ENCODE measurements at regions not wholly inside any gene's neighbourhood (a gene's known extent, or its start where the extent isn't known, plus 50 kb on each side); places are given as distances from the start of the nearest gene placed in this dataset.

GRCh38 chr14:85336257-85336656, 193.7 kb upstream of the FLRT2 start:
- CTCF ChIA-PET: no interaction called here

GRCh38 chr14:85336817-85337216, 193.1 kb upstream of the FLRT2 start:
- no peaks in the 10 kb centered on the region for H4K20me1 ChIP-seq (replicated peaks; ENCODE audit: control insufficient read depth, extremely low read depth, insufficient read depth, low read length)
- intact Hi-C loops (cut with micrococcal nuclease): loop anchor here (1.0 to 10.0 kb wide), 4 partner anchors 135 to 1332 kb away; no protein-coding TSS in a partner anchor
- H3K27ac ChIP-seq (ENCODE audit: insufficient read depth, low read depth, low read length): peak overlapping the region; percentile 15
- POLR2A ChIA-PET: no interaction called here
- H3K79me2 ChIP-seq (ENCODE audit: control insufficient read depth, insufficient read depth, low read length): no peaks in the 10 kb centered on the region
- H3K9me1 ChIP-seq (replicated peaks; ENCODE audit: control insufficient read depth, extremely low read depth, insufficient read depth, low read length): no peaks in the 10 kb centered on the region
- FAIRE-seq: peak; percentile 70
- peak overlapping the region; percentile 15 for H2AFZ ChIP-seq (ENCODE audit: low read depth, low read length)
- DNase-seq (ENCODE audit: low read depth, low spot score): peak; percentile 97
- dilution Hi-C loops (cut with MboI; ENCODE audit: extremely low pct_ligation_motif_present, low sequenced_read_pairs): no loop called here
- H3K27me3 ChIP-seq (ENCODE audit: control insufficient read depth in 2 of 2, insufficient read depth in 2 of 2, low read length in 2 of 2): no peaks in the 10 kb centered on the region
- H3K9me3 ChIP-seq (replicated peaks; ENCODE audit: control insufficient read depth, insufficient read depth, low read length): no peaks in the 10 kb centered on the region
- H3K4me1 ChIP-seq (ENCODE audit: control insufficient read depth, extremely low read depth, insufficient read depth, low read length): peaks cover 14% of the 10 kb centered on the region
- peak overlapping the region; percentile 52 for H3K4me2 ChIP-seq (ENCODE audit: insufficient read depth, low read length)
- H3K36me3 ChIP-seq (ENCODE audit: control insufficient read depth in 2 of 2, extremely low read depth in 1 of 2, insufficient read depth in 2 of 2, low read length in 2 of 2): no peaks in the 10 kb centered on the region
- no TSS peak for BruUV-seq (replicated peaks)
- CTCF ChIA-PET: interaction anchor here (0.5 kb wide), 1 partner anchor 199 kb away, joined by 3 read pairs; no protein-coding TSS in a partner anchor
- H3K4me3 ChIP-seq (replicated peaks in 1 of 3; ENCODE audit: insufficient read depth in 1 of 3, low read depth in 1 of 3, low read length in 3 of 3): no peak overlapping the region
- no peak overlapping the region for H3K9ac ChIP-seq (replicated peaks; ENCODE audit: extremely low read depth, insufficient read depth, low read length)
- TF ChIP-seq FOS (IDR thresholded peaks at IDR 0.05; ENCODE audit: borderline replicate concordance, insufficient read depth, low read length): peak; percentile 73
- TF ChIP-seq JUN (IDR thresholded peaks at IDR 0.05; ENCODE audit: borderline replicate concordance, insufficient read depth, insufficient read length, low read depth): peak; percentile 82
- no peak for TF ChIP-seq POLR2AphosphoS5 (IDR thresholded peaks at IDR 0.05; ENCODE audit: insufficient read depth, low read depth, low read length)
- TF ChIP-seq GATA2 (IDR thresholded peaks at IDR 0.05; ENCODE audit: insufficient read depth, insufficient read length, low read depth, low read length): peak; percentile 54
- TF ChIP-seq, protein P1, sequence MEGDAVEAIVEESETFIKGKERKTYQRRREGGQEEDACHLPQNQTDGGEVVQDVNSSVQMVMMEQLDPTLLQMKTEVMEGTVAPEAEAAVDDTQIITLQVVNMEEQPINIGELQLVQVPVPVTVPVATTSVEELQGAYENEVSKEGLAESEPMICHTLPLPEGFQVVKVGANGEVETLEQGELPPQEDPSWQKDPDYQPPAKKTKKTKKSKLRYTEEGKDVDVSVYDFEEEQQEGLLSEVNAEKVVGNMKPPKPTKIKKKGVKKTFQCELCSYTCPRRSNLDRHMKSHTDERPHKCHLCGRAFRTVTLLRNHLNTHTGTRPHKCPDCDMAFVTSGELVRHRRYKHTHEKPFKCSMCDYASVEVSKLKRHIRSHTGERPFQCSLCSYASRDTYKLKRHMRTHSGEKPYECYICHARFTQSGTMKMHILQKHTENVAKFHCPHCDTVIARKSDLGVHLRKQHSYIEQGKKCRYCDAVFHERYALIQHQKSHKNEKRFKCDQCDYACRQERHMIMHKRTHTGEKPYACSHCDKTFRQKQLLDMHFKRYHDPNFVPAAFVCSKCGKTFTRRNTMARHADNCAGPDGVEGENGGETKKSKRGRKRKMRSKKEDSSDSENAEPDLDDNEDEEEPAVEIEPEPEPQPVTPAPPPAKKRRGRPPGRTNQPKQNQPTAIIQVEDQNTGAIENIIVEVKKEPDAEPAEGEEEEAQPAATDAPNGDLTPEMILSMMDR (IDR thresholded peaks at IDR 0.05; ENCODE audit: extremely low read depth in 1 of 2, insufficient read depth in 1 of 2, low read depth in 1 of 2, low read length in 2 of 2): no peak
- TF ChIP-seq POLR2A (IDR thresholded peaks at IDR 0.05; ENCODE audit: low read depth, low read length): no peak
- TF ChIP-seq MYC (IDR thresholded peaks at IDR 0.05; ENCODE audit: low read depth, low read length): no peak

More at GRCh38 chr14:85336257-85336656, 193.7 kb upstream of the FLRT2 start:
- no peak overlapping the region for H2AFZ ChIP-seq (ENCODE audit: low read depth, low read length)
- H3K27me3 ChIP-seq (ENCODE audit: control insufficient read depth in 2 of 2, insufficient read depth in 2 of 2, low read length in 2 of 2): no peaks in the 10 kb centered on the region
- no peak overlapping the region for H3K9ac ChIP-seq (replicated peaks; ENCODE audit: extremely low read depth, insufficient read depth, low read length)
- dilution Hi-C loops (cut with MboI; ENCODE audit: extremely low pct_ligation_motif_present, low sequenced_read_pairs): no loop called here
- TF ChIP-seq MYC (IDR thresholded peaks at IDR 0.05; ENCODE audit: low read depth, low read length): no peak
- no peak overlapping the region for H3K27ac ChIP-seq (ENCODE audit: insufficient read depth, low read depth, low read length)
- H3K4me2 ChIP-seq (ENCODE audit: insufficient read depth, low read length): no peak overlapping the region
- no peaks in the 10 kb centered on the region for H3K9me3 ChIP-seq (replicated peaks; ENCODE audit: control insufficient read depth, insufficient read depth, low read length)
- POLR2A ChIA-PET: no interaction called here
- H3K4me1 ChIP-seq (ENCODE audit: control insufficient read depth, extremely low read depth, insufficient read depth, low read length): peaks cover 14% of the 10 kb centered on the region
- H3K36me3 ChIP-seq (ENCODE audit: control insufficient read depth in 2 of 2, extremely low read depth in 1 of 2, insufficient read depth in 2 of 2, low read length in 2 of 2): no peaks in the 10 kb centered on the region
- no peaks in the 10 kb centered on the region for H3K9me1 ChIP-seq (replicated peaks; ENCODE audit: control insufficient read depth, extremely low read depth, insufficient read depth, low read length)
- FAIRE-seq: no peak
- no peaks in the 10 kb centered on the region for H4K20me1 ChIP-seq (replicated peaks; ENCODE audit: control insufficient read depth, extremely low read depth, insufficient read depth, low read length)
- no peak for DNase-seq (ENCODE audit: low read depth, low spot score)
- TSS peak; percentile 25 for BruUV-seq (replicated peaks)
- no peaks in the 10 kb centered on the region for H3K79me2 ChIP-seq (ENCODE audit: control insufficient read depth, insufficient read depth, low read length)
- no peak overlapping the region for H3K4me3 ChIP-seq (replicated peaks in 1 of 3; ENCODE audit: insufficient read depth in 1 of 3, low read depth in 1 of 3, low read length in 3 of 3)
- intact Hi-C loops (cut with micrococcal nuclease): loop anchor here (1.0 to 10.0 kb wide), 4 partner anchors 136 to 1331 kb away; no protein-coding TSS in a partner anchor
